GM19035 (cell line): ENCODE measurements at regions not wholly inside any gene's neighbourhood (a gene's known extent, or its start where the extent isn't known, plus 50 kb on each side); places are given as distances from the start of the nearest gene placed in this dataset.

Experiments used
- ATAC-seq: cut with Tn5 transposase; IDR thresholded peaks from one replicate; pipeline ENCODE4 v1.9.1; 2021; ENCODE audit not compliant: unreplicated experiment

GRCh38 chr14:40601063-40601462 lies 1005.6 kb upstream of the LRFN5 start:
- no peak for ATAC-seq

- no peak for ATAC-seq
These were observed 1007.0 kb upstream of the LRFN5 start for GRCh38 chr14:40599725-40600124.

GRCh38 chr14:40581264-40581663 lies 1025.4 kb upstream of the LRFN5 start:
- ATAC-seq: no peak

GRCh38 chr14:40576880-40577478 lies 1029.7 kb upstream of the LRFN5 start:
- ATAC-seq: no peak

- no peak for ATAC-seq
These were observed 1031.9 kb upstream of the LRFN5 start for GRCh38 chr14:40574780-40575179.

- no peak for ATAC-seq
These were observed 1081.4 kb upstream of the LRFN5 start for GRCh38 chr14:40525314-40525713.

GRCh38 chr14:40523123-40523522 lies 1083.6 kb upstream of the LRFN5 start:
- ATAC-seq: no peak

- no peak for ATAC-seq
These were observed 1062.2 kb upstream of the FBXO33 start for GRCh38 chr14:40494483-40494882.

GRCh38 chr14:40487824-40488223 lies 1055.6 kb upstream of the FBXO33 start:
- ATAC-seq: no peak

GRCh38 chr14:40485688-40486087 lies 1053.5 kb upstream of the FBXO33 start:
- no peak for ATAC-seq

GRCh38 chr14:40476005-40476404 lies 1043.8 kb upstream of the FBXO33 start:
- ATAC-seq: no peak

- no peak for ATAC-seq
These were observed 1035.7 kb upstream of the FBXO33 start for GRCh38 chr14:40467969-40468368.

- no peak for ATAC-seq
These were observed 1032.3 kb upstream of the FBXO33 start for GRCh38 chr14:40464531-40464930.

- no peak for ATAC-seq
These were observed 1031.7 kb upstream of the FBXO33 start for GRCh38 chr14:40463886-40464285.

GRCh38 chr14:40452674-40453073 lies 1020.4 kb upstream of the FBXO33 start:
- ATAC-seq: no peak

- ATAC-seq: no peak
These were observed 1014.8 kb upstream of the FBXO33 start for GRCh38 chr14:40447017-40447416.

- ATAC-seq: no peak
These were observed 1012.8 kb upstream of the FBXO33 start for GRCh38 chr14:40445020-40445419.

GRCh38 chr14:40436551-40436950 lies 1004.3 kb upstream of the FBXO33 start:
- no peak for ATAC-seq

- peak; percentile 52 for ATAC-seq
These were observed 985.7 kb upstream of the FBXO33 start for GRCh38 chr14:40417777-40418401.

GRCh38 chr14:40416565-40416964 lies 984.3 kb upstream of the FBXO33 start:
- no peak for ATAC-seq

- no peak for ATAC-seq
These were observed 982.2 kb upstream of the FBXO33 start for GRCh38 chr14:40414386-40414785.

- ATAC-seq: no peak
These were observed 980.9 kb upstream of the FBXO33 start for GRCh38 chr14:40413136-40413535.

GRCh38 chr14:40410708-40411107 lies 978.5 kb upstream of the FBXO33 start:
- ATAC-seq: no peak
